GM23338 (cell line): ENCODE measurements at regions not wholly inside any gene's neighbourhood (a gene's known extent, or its start where the extent isn't known, plus 50 kb on each side); places are given as distances from the start of the nearest gene placed in this dataset.

ENCODE experiments used
- ATAC-seq: fragments of 200-7000 bp; cut with Tn5 transposase; 3 replicates; pipeline ENCODE4 v1.9.1; 2020
- DNase-seq: peaks from one replicate; pipeline ENCODE4 v3.0.0-alpha.2; 2015; ENCODE audit warnings: low spot score
- H2AFZ ChIP-seq: fragments of 200-600 bp; sonication (generic); 2 replicates; pipeline ENCODE4 v1.8.0; 2016; ENCODE audit warnings: antibody characterized with exemption, mild to moderate bottlenecking, moderate library complexity
- H3F3A ChIP-seq: fragments of 200-600 bp; sonication (generic); replicated peaks from 2 replicates; pipeline ENCODE4 v1.8.0; 2017; ENCODE audit warnings: antibody characterized with exemption, mixed run types, low read depth
- H3K27ac ChIP-seq: fragments of 200-600 bp; sonication (generic); 2 replicates; pipeline ENCODE4 v1.6.1; 2016; ENCODE audit warnings: low read depth
- H3K27me3 ChIP-seq: fragments of 200-600 bp; sonication (generic); 2 replicates; pipeline ENCODE4 v1.8.0; 2016; ENCODE audit warnings: mild to moderate bottlenecking, mixed run types, moderate library complexity; ENCODE audit not compliant: insufficient read depth
- H3K36me3 ChIP-seq: fragments of 200-600 bp; sonication (generic); 2 replicates; pipeline ENCODE4 v1.8.0; 2016; ENCODE audit warnings: mild to moderate bottlenecking; ENCODE audit not compliant: insufficient read depth
- H3K4me1 ChIP-seq: fragments of 200-600 bp; sonication (generic); 2 replicates; pipeline ENCODE4 v1.8.0; 2016; ENCODE audit warnings: mild to moderate bottlenecking, moderate library complexity; ENCODE audit not compliant: insufficient read depth
- H3K4me2 ChIP-seq: fragments of 200-600 bp; sonication (generic); 2 replicates; pipeline ENCODE4 v1.7.1; 2017; ENCODE audit warnings: mixed run types
- H3K4me3 ChIP-seq: fragments of 200-600 bp; sonication (generic); 2 replicates; pipeline ENCODE4 v1.6.1; 2016; ENCODE audit warnings: mixed run types
- H3K79me2 ChIP-seq: fragments of 200-600 bp; sonication (generic); replicated peaks from 2 replicates; pipeline ENCODE4 v1.8.0; 2017; ENCODE audit warnings: mild to moderate bottlenecking; ENCODE audit not compliant: insufficient read depth
- H3K9me2 ChIP-seq: fragments of 200-600 bp; sonication (generic); 2 replicates; pipeline ENCODE4 v1.8.0; 2017; ENCODE audit not compliant: insufficient read depth
- H4K20me1 ChIP-seq: fragments of 200-600 bp; sonication (generic); replicated peaks from 2 replicates; pipeline ENCODE4 v1.8.0; 2017; ENCODE audit warnings: mild to moderate bottlenecking; ENCODE audit not compliant: insufficient read depth
- H3K27ac Mint-ChIP-seq: 2 replicates; pipeline ENCODE4 v1.8.0; 2020; ENCODE audit warnings: inconsistent platforms, mild to moderate bottlenecking, moderate library complexity, mixed read lengths
- H3K27me3 Mint-ChIP-seq: 3 replicates; pipeline ENCODE4 v1.8.0; 2022; ENCODE audit warnings: low read depth, mild to moderate bottlenecking, moderate library complexity, mixed read lengths, inconsistent platforms; ENCODE audit not compliant: insufficient read depth, poor library complexity
- H3K36me3 Mint-ChIP-seq: 3 replicates; pipeline ENCODE4 v1.8.0; 2021; ENCODE audit warnings: low read depth, mild to moderate bottlenecking, inconsistent platforms, moderate library complexity, mixed read lengths
- H3K4me1 Mint-ChIP-seq: 3 replicates; pipeline ENCODE4 v1.8.0; 2020; ENCODE audit warnings: mild to moderate bottlenecking, inconsistent platforms, mixed read lengths
- H3K4me3 Mint-ChIP-seq: 3 replicates; pipeline ENCODE4 v1.8.0; 2021; ENCODE audit warnings: moderate library complexity, mild to moderate bottlenecking, inconsistent platforms, mixed read lengths
- H3K9me3 Mint-ChIP-seq: 3 replicates; pipeline ENCODE4 v1.8.0; 2020; ENCODE audit warnings: moderate library complexity, mild to moderate bottlenecking, inconsistent platforms, mixed read lengths
- ETS1 ChIP-seq: IDR thresholded peaks from 2 replicates; pipeline ENCODE4 v1.6.1; 2016; ENCODE audit warnings: antibody characterized with exemption
- EZH2 ChIP-seq: fragments of 200-600 bp; sonication (generic); IDR thresholded peaks from one replicate; pipeline ENCODE4 v1.8.0; 2017; ENCODE audit warnings: antibody characterized with exemption, mild to moderate bottlenecking, low read depth; ENCODE audit not compliant: unreplicated experiment
- EZH2phosphoT487 ChIP-seq: fragments of 200-600 bp; sonication (generic); IDR thresholded peaks from one replicate; pipeline ENCODE4 v1.8.1; 2018; ENCODE audit warnings: antibody characterized with exemption; ENCODE audit not compliant: unreplicated experiment
- JUNB ChIP-seq: IDR thresholded peaks from one replicate; pipeline ENCODE4 v1.6.1; 2016; ENCODE audit warnings: antibody characterized with exemption; ENCODE audit not compliant: unreplicated experiment
- NANOG ChIP-seq: IDR thresholded peaks from 2 replicates; pipeline ENCODE4 v1.6.1; 2016; ENCODE audit warnings: antibody characterized with exemption, borderline replicate concordance
- POLR2AphosphoS5 ChIP-seq: IDR thresholded peaks from 2 replicates; pipeline ENCODE4 v1.6.1; 2016; ENCODE audit warnings: antibody characterized with exemption, low read depth
- REST ChIP-seq: IDR thresholded peaks from one replicate; pipeline ENCODE4 v1.6.1; 2018; ENCODE audit warnings: antibody characterized with exemption; ENCODE audit not compliant: unreplicated experiment
- ZNF114 ChIP-seq: fragments of 250-450 bp; sonication (Bioruptor Pico); IDR thresholded peaks from 2 replicates; pipeline ENCODE4 v1.5.0; 2020; ENCODE audit warnings: mild to moderate bottlenecking, moderate library complexity
- ZNF331 ChIP-seq: fragments of 250-450 bp; sonication (Bioruptor Pico); IDR thresholded peaks from 2 replicates; pipeline ENCODE4 v1.5.0; 2020; ENCODE audit warnings: low read depth, mild to moderate bottlenecking, moderate library complexity
- TF ChIP-seq, protein P1 (sequence below): fragments of 250-450 bp; sonication (Bioruptor Pico); IDR thresholded peaks from 2 replicates; pipeline ENCODE4 v1.5.0; 2020; ENCODE audit warnings: mild to moderate bottlenecking, moderate library complexity
- TF ChIP-seq, protein P2 (sequence below), 2 experiments: fragments of 200-600 bp in 1 of 2; sonication (generic) in 1 of 2; conservative IDR thresholded peaks; 2 replicates each; pipeline versions ENCODE4 v1.5.1 to v1.6.1; 2016 to 2017; ENCODE audit warnings: antibody characterized with exemption in 2 of 2, low read depth in 2 of 2, mild to moderate bottlenecking in 2 of 2, moderate library complexity in 1 of 2

DNA sequence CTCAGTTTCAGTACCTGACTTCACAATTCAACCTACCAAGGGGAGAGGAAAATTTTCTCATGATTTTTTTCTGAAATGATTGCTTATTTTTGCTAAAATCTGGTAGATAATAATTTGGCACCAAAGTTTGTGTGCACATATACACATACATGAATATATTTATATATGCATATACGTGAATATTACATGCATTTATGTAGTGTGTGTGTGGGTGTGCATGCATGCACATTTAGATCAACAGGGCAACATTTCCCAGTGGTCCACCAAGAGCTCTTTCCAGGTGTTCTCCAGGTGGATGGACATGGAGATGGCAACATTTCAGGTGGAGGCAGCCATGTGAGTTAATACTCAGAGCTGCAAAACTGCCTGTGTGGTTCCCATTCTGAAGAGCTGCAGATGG is 320.9 kb downstream of the SAMD5 start:
- H3F3A ChIP-seq = no peaks in the 10 kb centered on the region
- TF ChIP-seq ETS1 (no peak), NANOG (no peak), EZH2phosphoT487 (no peak), EZH2 (no peak), JUNB (no peak), POLR2AphosphoS5 (no peak), ZNF331 (no peak), REST (no peak), ZNF114 (CRISPR knock-in tag) (no peak)
- TF ChIP-seq, protein P1, sequence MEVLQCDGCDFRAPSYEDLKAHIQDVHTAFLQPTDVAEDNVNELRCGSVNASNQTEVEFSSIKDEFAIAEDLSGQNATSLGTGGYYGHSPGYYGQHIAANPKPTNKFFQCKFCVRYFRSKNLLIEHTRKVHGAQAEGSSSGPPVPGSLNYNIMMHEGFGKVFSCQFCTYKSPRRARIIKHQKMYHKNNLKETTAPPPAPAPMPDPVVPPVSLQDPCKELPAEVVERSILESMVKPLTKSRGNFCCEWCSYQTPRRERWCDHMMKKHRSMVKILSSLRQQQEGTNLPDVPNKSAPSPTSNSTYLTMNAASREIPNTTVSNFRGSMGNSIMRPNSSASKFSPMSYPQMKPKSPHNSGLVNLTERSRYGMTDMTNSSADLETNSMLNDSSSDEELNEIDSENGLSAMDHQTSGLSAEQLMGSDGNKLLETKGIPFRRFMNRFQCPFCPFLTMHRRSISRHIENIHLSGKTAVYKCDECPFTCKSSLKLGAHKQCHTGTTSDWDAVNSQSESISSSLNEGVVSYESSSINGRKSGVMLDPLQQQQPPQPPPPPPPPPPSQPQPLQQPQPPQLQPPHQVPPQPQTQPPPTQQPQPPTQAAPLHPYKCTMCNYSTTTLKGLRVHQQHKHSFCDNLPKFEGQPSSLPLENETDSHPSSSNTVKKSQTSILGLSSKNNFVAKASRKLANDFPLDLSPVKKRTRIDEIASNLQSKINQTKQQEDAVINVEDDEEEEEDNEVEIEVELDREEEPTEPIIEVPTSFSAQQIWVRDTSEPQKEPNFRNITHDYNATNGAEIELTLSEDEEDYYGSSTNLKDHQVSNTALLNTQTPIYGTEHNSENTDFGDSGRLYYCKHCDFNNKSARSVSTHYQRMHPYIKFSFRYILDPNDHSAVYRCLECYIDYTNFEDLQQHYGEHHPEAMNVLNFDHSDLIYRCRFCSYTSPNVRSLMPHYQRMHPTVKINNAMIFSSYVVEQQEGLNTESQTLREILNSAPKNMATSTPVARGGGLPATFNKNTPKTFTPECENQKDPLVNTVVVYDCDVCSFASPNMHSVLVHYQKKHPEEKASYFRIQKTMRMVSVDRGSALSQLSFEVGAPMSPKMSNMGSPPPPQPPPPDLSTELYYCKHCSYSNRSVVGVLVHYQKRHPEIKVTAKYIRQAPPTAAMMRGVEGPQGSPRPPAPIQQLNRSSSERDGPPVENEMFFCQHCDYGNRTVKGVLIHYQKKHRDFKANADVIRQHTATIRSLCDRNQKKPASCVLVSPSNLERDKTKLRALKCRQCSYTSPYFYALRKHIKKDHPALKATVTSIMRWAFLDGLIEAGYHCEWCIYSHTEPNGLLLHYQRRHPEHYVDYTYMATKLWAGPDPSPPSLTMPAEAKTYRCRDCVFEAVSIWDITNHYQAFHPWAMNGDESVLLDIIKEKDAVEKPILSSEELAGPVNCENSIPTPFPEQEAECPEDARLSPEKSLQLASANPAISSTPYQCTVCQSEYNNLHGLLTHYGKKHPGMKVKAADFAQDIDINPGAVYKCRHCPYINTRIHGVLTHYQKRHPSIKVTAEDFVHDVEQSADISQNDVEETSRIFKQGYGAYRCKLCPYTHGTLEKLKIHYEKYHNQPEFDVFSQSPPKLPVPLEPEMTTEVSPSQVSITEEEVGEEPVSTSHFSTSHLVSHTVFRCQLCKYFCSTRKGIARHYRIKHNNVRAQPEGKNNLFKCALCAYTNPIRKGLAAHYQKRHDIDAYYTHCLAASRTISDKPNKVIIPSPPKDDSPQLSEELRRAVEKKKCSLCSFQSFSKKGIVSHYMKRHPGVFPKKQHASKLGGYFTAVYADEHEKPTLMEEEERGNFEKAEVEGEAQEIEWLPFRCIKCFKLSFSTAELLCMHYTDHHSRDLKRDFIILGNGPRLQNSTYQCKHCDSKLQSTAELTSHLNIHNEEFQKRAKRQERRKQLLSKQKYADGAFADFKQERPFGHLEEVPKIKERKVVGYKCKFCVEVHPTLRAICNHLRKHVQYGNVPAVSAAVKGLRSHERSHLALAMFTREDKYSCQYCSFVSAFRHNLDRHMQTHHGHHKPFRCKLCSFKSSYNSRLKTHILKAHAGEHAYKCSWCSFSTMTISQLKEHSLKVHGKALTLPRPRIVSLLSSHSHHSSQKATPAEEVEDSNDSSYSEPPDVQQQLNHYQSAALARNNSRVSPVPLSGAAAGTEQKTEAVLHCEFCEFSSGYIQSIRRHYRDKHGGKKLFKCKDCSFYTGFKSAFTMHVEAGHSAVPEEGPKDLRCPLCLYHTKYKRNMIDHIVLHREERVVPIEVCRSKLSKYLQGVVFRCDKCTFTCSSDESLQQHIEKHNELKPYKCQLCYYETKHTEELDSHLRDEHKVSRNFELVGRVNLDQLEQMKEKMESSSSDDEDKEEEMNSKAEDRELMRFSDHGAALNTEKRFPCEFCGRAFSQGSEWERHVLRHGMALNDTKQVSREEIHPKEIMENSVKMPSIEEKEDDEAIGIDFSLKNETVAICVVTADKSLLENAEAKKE (CRISPR knock-in tag) = no peak
- TF ChIP-seq, protein P2, sequence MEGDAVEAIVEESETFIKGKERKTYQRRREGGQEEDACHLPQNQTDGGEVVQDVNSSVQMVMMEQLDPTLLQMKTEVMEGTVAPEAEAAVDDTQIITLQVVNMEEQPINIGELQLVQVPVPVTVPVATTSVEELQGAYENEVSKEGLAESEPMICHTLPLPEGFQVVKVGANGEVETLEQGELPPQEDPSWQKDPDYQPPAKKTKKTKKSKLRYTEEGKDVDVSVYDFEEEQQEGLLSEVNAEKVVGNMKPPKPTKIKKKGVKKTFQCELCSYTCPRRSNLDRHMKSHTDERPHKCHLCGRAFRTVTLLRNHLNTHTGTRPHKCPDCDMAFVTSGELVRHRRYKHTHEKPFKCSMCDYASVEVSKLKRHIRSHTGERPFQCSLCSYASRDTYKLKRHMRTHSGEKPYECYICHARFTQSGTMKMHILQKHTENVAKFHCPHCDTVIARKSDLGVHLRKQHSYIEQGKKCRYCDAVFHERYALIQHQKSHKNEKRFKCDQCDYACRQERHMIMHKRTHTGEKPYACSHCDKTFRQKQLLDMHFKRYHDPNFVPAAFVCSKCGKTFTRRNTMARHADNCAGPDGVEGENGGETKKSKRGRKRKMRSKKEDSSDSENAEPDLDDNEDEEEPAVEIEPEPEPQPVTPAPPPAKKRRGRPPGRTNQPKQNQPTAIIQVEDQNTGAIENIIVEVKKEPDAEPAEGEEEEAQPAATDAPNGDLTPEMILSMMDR (conservative IDR thresholded peaks at IDR 0.05; ENCODE audit: low read depth in 2 of 2) = no peak
- no peaks in the 10 kb centered on the region for H3K27me3 ChIP-seq
- H4K20me1 ChIP-seq = no peaks in the 10 kb centered on the region
- Mint-ChIP-seq H3K4me1 (no peaks in the 10 kb centered on the region), H3K4me3 (no peak overlapping the region), H3K36me3 (no peaks in the 10 kb centered on the region), H3K27ac (no peak overlapping the region), H3K9me3 (no peaks in the 10 kb centered on the region), H3K27me3 (no peaks in the 10 kb centered on the region)
- H3K79me2 ChIP-seq = no peaks in the 10 kb centered on the region
- no peak for DNase-seq
- H2AFZ ChIP-seq = no peak overlapping the region
- H3K9me2 ChIP-seq = no peaks in the 10 kb centered on the region
- H3K36me3 ChIP-seq = no peaks in the 10 kb centered on the region
- no peak overlapping the region for H3K4me2 ChIP-seq
- no peaks in the 10 kb centered on the region for H3K4me1 ChIP-seq
- no peak for ATAC-seq
- H3K27ac ChIP-seq = no peak overlapping the region
- H3K4me3 ChIP-seq = no peak overlapping the region
